ENCODE measurements at regions not wholly inside any gene's neighbourhood (a gene's known extent, or its start where the extent isn't known, plus 50 kb on each side); places are given as distances from the start of the nearest gene placed in this dataset.

DNA sequence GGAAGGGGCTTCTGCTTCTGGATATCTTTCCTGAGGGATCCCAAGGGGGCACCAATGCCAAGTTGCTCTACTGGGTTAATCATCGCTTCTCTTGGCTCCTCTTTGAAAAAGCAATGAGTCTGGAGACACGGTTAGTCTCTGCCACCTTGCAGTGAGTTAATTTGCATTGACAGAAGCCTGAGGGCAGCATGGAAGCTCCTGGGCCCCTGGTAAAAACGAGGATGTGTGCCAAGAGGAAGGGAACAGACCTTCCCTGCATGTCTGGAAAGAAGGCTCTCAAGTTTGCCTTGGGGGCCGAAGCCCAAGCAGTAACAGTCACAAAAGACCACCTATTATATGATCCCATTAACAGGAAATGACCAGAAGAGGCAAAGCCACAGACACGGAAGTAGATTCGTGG lies 86.7 kb downstream of the IRX5 start:
- no peak for TF ChIP-seq CTCF (IDR thresholded peaks at IDR 0.05)
- TF ChIP-seq POLR2A (IDR thresholded peaks at IDR 0.05), result no peak
- no peak for TF ChIP-seq EP300 (IDR thresholded peaks at IDR 0.05)
- no peak for TF ChIP-seq POLR2AphosphoS5 (IDR thresholded peaks at IDR 0.05)
